HepG2 (cell line): ENCODE measurements at regions not wholly inside any gene's neighbourhood (a gene's known extent, or its start where the extent isn't known, plus 50 kb on each side); places are given as distances from the start of the nearest gene placed in this dataset.

Source experiments
- AHDC1 ChIP-seq: sonication (generic); formaldehyde crosslinking; IDR thresholded peaks from 2 replicates; pipeline ENCODE4 v1.5.1; 2020; ENCODE audit warnings: mild to moderate bottlenecking, missing genetic modification reagents, borderline replicate concordance
- BCLAF1 ChIP-seq: fragments of 450-650 bp; IDR thresholded peaks from 2 replicates; pipeline ENCODE4 v1.6.1; 2017; ENCODE audit warnings: mild to moderate bottlenecking
- CSRNP2 ChIP-seq: sonication (generic); formaldehyde crosslinking; conservative IDR thresholded peaks from 2 replicates; pipeline ENCODE4 v1.8.0; 2022; ENCODE audit warnings: low read depth, missing genetic modification reagents
- FOXA3 ChIP-seq: IDR thresholded peaks from 2 replicates; pipeline ENCODE4 v1.6.1; 2016; ENCODE audit warnings: missing genetic modification reagents, missing compliant biosample characterization
- HDAC2 ChIP-seq: sonication (generic); formaldehyde crosslinking; IDR thresholded peaks from 2 replicates; pipeline ENCODE4 v1.4.0; 2020; ENCODE audit warnings: missing genetic modification reagents
- HIVEP1 ChIP-seq: sonication (generic); formaldehyde crosslinking; IDR thresholded peaks from 2 replicates; pipeline ENCODE4 v1.4.0; 2020; ENCODE audit warnings: mild to moderate bottlenecking, missing genetic modification reagents
- HMGXB3 ChIP-seq: sonication (generic); formaldehyde crosslinking; IDR thresholded peaks from 2 replicates; pipeline ENCODE4 v1.4.0; 2020; ENCODE audit warnings: missing genetic modification reagents, borderline replicate concordance
- SOX6 ChIP-seq, 2 experiments: fragments of 450-650 bp in 1 of 2; sonication (generic) in 1 of 2; formaldehyde crosslinking in 1 of 2; IDR thresholded peaks; 2 replicates each; pipeline versions ENCODE4 v1.4.0 to v1.6.1; 2017 to 2020; ENCODE audit warnings: antibody characterized with exemption in 1 of 2, mild to moderate bottlenecking in 1 of 2, missing genetic modification reagents in 1 of 2
- ZBTB10 ChIP-seq: sonication (generic); formaldehyde crosslinking; IDR thresholded peaks from 2 replicates; pipeline ENCODE4 v1.4.0; 2020; ENCODE audit warnings: missing genetic modification reagents, borderline replicate concordance
- ZMYM4 ChIP-seq: sonication (generic); formaldehyde crosslinking; IDR thresholded peaks from 2 replicates; pipeline ENCODE4 v1.8.1; 2023; ENCODE audit warnings: mild to moderate bottlenecking, missing genetic modification reagents

- peak; percentile 72; the same call in 1 of the 2 replicates for TF ChIP-seq HMGXB3 (CRISPR knock-in tag)
- TF ChIP-seq HDAC2 (CRISPR knock-in tag) = peak; percentile 64
- no peak for TF ChIP-seq ZBTB10 (CRISPR knock-in tag)
- TF ChIP-seq FOXA3 (CRISPR knock-in tag) = peak; percentile 76
- TF ChIP-seq CSRNP2 (CRISPR knock-in tag) = no peak
- no peak for TF ChIP-seq HIVEP1
- 0 out of 2 replicates have a peak, but pooled peaks have one; percentile 50 for TF ChIP-seq SOX6 (IDR thresholded peaks at IDR 0.05)
- peak; percentile 95 for TF ChIP-seq SOX6 (CRISPR knock-in tag; IDR thresholded peaks at IDR 0.05)
- peak; percentile 93; the same call in 1 of the 2 replicates for TF ChIP-seq AHDC1
- no peak for TF ChIP-seq BCLAF1
- TF ChIP-seq ZMYM4 (CRISPR knock-in tag) = peak; percentile 68
Observed at GRCh38 chr2:74756356-74756890, 77.5 kb upstream of the HK2 start (continued).
